ENCODE measurements at regions not wholly inside any gene's neighbourhood (a gene's known extent, or its start where the extent isn't known, plus 50 kb on each side); places are given as distances from the start of the nearest gene placed in this dataset.

DNA sequence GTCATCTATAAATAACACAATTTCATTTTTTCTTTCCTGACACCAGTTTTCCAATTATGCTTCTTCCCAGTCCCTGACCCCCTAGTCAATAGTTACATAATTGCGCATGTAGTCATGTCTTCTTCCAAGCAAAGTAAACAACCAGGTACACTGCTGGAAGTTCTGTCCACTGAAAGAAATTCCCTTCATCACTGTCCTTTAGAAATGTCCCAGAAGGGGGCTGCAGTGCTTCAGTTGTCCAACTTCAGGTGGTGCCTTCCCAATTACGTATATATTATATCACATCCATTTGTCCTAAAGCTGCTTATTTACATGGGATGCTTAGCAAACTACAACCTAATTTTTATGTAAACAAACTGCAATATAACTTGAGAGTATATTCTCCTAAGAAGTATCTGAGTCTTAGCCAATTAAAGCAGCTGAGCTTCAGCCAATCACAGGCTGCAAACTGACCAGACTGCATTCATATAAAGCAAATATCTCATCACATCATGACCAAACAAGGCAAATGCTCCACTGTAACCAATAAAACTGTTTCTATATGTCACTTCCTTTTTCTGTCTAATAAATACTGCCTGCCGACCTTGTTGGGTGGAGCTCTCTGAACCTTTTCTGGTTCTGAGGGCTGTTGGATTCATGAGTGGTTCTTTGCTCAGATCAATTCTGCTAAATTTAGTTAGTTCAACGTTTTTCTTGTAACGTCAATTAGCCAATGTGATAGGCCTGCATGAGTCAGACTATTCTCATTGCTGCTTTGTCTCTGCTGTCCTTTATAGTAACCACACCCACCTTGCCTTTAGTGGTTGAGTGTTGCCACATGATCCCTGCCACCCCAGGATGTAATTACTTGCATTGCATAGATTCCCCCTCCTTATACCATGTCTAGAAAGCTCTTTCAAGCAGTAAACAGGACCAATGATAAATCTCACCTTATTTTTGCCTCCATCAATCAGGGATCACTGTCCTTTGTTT, 239.3 kb downstream of the ALG10B start:
- H3K27ac ChIP-seq, result no peak overlapping the region
- TF ChIP-seq, protein P1, sequence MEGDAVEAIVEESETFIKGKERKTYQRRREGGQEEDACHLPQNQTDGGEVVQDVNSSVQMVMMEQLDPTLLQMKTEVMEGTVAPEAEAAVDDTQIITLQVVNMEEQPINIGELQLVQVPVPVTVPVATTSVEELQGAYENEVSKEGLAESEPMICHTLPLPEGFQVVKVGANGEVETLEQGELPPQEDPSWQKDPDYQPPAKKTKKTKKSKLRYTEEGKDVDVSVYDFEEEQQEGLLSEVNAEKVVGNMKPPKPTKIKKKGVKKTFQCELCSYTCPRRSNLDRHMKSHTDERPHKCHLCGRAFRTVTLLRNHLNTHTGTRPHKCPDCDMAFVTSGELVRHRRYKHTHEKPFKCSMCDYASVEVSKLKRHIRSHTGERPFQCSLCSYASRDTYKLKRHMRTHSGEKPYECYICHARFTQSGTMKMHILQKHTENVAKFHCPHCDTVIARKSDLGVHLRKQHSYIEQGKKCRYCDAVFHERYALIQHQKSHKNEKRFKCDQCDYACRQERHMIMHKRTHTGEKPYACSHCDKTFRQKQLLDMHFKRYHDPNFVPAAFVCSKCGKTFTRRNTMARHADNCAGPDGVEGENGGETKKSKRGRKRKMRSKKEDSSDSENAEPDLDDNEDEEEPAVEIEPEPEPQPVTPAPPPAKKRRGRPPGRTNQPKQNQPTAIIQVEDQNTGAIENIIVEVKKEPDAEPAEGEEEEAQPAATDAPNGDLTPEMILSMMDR (conservative IDR thresholded peaks at IDR 0.05), result peak; percentile 45
- no peak for TF ChIP-seq ZFX (IDR thresholded peaks at IDR 0.05)

DNA sequence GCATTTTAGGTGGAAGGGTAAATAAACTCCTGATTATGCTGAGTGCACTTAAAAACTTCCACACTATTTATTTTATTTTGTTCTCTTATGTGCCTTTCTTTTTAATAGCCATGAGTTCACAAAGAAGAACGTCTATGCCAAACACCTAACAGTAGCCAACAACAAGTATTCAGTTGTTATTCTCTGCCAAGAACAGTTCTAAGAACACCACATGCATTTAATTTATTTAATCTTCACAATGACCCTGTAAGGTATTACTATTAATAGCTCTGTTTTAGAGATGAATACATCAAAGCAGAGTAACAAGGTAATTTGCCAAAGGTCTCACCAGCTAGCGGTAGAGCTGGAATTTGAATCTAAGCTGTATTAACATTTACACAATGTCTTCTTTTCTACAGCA, 240.1 kb downstream of the ALG10B start:
- H3K27ac ChIP-seq, result no peak overlapping the region
- no peak for TF ChIP-seq ZFX (IDR thresholded peaks at IDR 0.05)
- TF ChIP-seq, protein P1 (conservative IDR thresholded peaks at IDR 0.05), result no peak

DNA sequence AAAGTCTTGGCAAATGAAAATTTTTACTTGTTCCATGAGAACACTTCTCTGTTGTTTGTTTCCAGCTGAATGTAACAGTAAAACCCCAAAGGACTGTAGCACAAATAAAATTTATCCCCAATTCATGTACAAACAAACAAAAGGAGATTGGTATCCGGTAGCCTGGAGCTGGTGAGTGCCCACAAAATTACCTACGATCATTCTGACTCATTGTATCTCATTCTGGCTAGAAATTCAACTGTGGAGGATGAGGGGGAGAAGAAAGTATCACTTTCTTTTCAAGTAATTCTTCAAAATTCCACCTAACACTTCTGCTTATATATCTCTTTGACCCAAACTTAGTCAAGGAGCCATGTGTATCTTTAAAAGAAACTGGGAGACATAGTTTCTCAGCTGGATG, 268.5 kb downstream of the ALG10B start:
- no peak overlapping the region for H3K27ac ChIP-seq
- TF ChIP-seq ZFX (IDR thresholded peaks at IDR 0.05), result no peak
- TF ChIP-seq, protein P1 (conservative IDR thresholded peaks at IDR 0.05), result no peak

DNA sequence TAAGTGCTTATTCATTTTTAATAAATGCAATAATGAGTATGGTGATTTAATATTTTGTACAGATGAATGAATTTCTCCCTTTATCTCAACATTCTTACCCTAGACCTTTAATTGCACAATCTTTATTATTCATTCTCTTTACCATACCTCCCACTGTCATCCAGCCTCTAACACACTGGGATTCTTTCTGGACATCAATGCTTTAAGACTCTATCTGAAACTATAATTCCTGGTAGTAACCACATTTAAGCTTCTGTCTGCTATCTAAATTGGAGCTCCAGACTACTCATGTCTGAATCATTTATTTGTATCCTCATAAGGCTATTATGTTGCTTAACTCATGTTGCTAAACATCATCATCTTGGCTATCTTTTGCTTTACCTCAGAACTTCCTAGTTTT, 270.2 kb downstream of the ALG10B start:
- no peak for TF ChIP-seq ZFX (IDR thresholded peaks at IDR 0.05)
- TF ChIP-seq, protein P1 (conservative IDR thresholded peaks at IDR 0.05), result no peak
- H3K27ac ChIP-seq, result no peak overlapping the region

DNA sequence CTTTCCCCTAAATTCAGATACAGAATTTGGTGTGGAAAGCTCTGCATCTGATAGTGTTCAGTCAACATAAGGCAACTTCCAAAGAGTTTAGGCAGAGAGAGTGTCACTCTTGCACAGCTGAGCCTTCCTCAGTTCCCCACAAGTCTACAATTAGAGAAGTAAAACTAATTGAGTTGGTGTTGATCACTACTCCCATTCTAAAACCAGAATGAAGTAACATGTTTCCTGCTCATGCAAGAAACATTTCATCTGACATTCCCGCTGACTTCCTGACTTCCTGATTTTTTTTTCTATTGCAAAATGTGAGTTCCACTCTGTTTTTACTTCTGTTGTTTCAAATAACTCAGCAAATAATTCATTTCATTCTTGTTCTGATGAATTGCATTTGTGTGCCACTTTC, 271.0 kb downstream of the ALG10B start:
- no peak overlapping the region for H3K27ac ChIP-seq
- TF ChIP-seq, protein P1 (conservative IDR thresholded peaks at IDR 0.05), result no peak
- TF ChIP-seq ZFX (IDR thresholded peaks at IDR 0.05), result no peak

DNA sequence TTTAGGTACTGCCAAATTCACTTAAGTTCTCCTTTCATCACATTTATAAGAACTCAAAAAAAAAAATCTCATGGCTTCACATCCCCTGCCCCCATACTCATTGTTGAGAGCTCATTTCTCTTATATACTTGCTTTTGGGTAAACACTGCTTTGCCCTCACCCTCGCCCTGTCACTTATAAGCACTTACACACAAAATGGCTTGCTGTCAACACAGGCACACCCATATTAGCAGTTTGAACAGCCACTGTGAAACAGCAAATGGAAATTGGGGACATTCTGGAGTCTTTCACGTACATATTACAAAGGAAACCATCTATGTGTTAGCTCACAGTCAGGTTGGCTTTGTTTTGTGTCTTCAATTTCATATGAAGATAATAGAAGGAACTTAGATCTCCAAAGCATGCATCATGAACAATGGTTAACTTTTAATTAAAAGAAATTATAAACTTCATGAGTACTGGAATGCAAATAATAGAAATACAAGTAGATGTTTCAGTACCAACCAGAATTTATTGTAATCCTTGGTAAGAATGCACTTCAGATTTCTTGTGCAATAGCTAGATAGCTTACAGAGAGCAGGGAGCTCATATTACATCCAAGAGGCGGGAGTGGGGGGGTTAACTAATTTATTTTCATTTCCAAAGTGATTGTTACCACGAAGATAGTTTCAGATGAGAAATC, 272.2 kb downstream of the ALG10B start:
- H3K27ac ChIP-seq, result no peak overlapping the region
- TF ChIP-seq, protein P1 (conservative IDR thresholded peaks at IDR 0.05), result no peak
- no peak for TF ChIP-seq ZFX (IDR thresholded peaks at IDR 0.05)

DNA sequence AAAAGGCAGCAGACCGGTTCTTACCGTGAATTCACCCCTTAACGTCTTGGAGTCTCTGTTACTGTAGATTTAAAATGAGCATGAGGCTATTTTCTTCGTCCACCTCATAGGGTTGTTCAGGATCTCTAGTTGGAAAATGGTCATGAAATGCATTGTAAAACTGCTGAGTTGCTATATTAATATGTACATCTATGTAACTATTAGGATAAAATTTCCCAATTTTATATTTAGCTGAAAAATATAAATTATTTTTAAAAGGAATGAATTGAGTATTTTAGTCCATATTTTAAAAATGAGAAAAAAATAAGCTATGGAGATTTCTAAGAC, 272.7 kb downstream of the ALG10B start:
- H3K27ac ChIP-seq, result no peak overlapping the region
- TF ChIP-seq, protein P1 (conservative IDR thresholded peaks at IDR 0.05), result no peak
- no peak for TF ChIP-seq ZFX (IDR thresholded peaks at IDR 0.05)

Data from C4-2B (cell line).